ENCODE measurements at regions not wholly inside any gene's neighbourhood (a gene's known extent, or its start where the extent isn't known, plus 50 kb on each side); places are given as distances from the start of the nearest gene placed in this dataset.

- Mint-ChIP-seq H3K4me1 (no peaks in the 10 kb centered on the region), H3K36me3 (ENCODE audit: low read depth) (no peaks in the 10 kb centered on the region), H3K9me3 (no peaks in the 10 kb centered on the region), H3K27me3 (ENCODE audit: insufficient read depth) (no peaks in the 10 kb centered on the region), H3K4me3 (no peak overlapping the region), H3K27ac (no peak overlapping the region)
- no peak for TF ChIP-seq CTCF (conservative IDR thresholded peaks at IDR 0.05)
- H3K9me3 ChIP-seq (ENCODE audit: control insufficient read depth, low read length): no peaks in the 10 kb centered on the region
- H3K27me3 ChIP-seq (ENCODE audit: control insufficient read depth, insufficient read depth, low read length, poor library complexity, severe bottlenecking): no peaks in the 10 kb centered on the region
- no peak overlapping the region for H3K27ac ChIP-seq (ENCODE audit: low read depth, low read length)
- H3K4me3 ChIP-seq (ENCODE audit: low read length): no peak overlapping the region
- H3K36me3 ChIP-seq (ENCODE audit: control insufficient read depth, insufficient read depth, low read length): no peaks in the 10 kb centered on the region
- no peak overlapping the region for H3K9ac ChIP-seq (ENCODE audit: extremely low read depth, low read length, poor library complexity, severe bottlenecking)
- H3K4me1 ChIP-seq (ENCODE audit: control insufficient read depth, insufficient read depth, low read length): no peaks in the 10 kb centered on the region
- no peak for DNase-seq
- 87 to 88% methylated on average over 3 to 6 of the region's 6 CpGs for WGBS, 2 experiments (ENCODE audit: insufficient coverage in 1 of 2, insufficient read length in 1 of 2)
These were observed 350.1 kb upstream of the SMIM21 start for GRCh38 chr18:75777630-75778029.

GRCh38 chr18:75775121-75775520 lies 347.6 kb upstream of the SMIM21 start:
- H3K27me3 Mint-ChIP-seq (ENCODE audit: insufficient read depth): no peaks in the 10 kb centered on the region
- TF ChIP-seq CTCF (conservative IDR thresholded peaks at IDR 0.05): no peak
- no peak overlapping the region for H3K4me3 ChIP-seq (ENCODE audit: low read length)
- no peaks in the 10 kb centered on the region for H3K27me3 ChIP-seq (ENCODE audit: control insufficient read depth, insufficient read depth, low read length, poor library complexity, severe bottlenecking)
- H3K27ac ChIP-seq (ENCODE audit: low read depth, low read length): no peak overlapping the region
- H3K4me3 Mint-ChIP-seq: no peak overlapping the region
- H3K36me3 Mint-ChIP-seq (ENCODE audit: low read depth): no peaks in the 10 kb centered on the region
- 0 to 33% methylated on average over 1 to 2 of the region's 2 CpGs for WGBS, 2 experiments (ENCODE audit: insufficient coverage in 1 of 2, insufficient read length in 1 of 2)
- no peaks in the 10 kb centered on the region for H3K4me1 ChIP-seq (ENCODE audit: control insufficient read depth, insufficient read depth, low read length)
- no peaks in the 10 kb centered on the region for H3K9me3 Mint-ChIP-seq
- no peaks in the 10 kb centered on the region for H3K36me3 ChIP-seq (ENCODE audit: control insufficient read depth, insufficient read depth, low read length)
- DNase-seq: no peak
- no peaks in the 10 kb centered on the region for H3K4me1 Mint-ChIP-seq
- H3K9me3 ChIP-seq (ENCODE audit: control insufficient read depth, low read length): no peaks in the 10 kb centered on the region
- no peak overlapping the region for H3K27ac Mint-ChIP-seq
- H3K9ac ChIP-seq (ENCODE audit: extremely low read depth, low read length, poor library complexity, severe bottlenecking): no peak overlapping the region

GRCh38 chr18:75773618-75774017 lies 346.1 kb upstream of the SMIM21 start:
- Mint-ChIP-seq H3K9me3 (no peaks in the 10 kb centered on the region), H3K27me3 (ENCODE audit: insufficient read depth) (no peaks in the 10 kb centered on the region), H3K27ac (no peak overlapping the region), H3K4me1 (no peaks in the 10 kb centered on the region), H3K36me3 (ENCODE audit: low read depth) (no peaks in the 10 kb centered on the region), H3K4me3 (no peak overlapping the region)
- Histone ChIP-seq H3K9me3 (ENCODE audit: control insufficient read depth, low read length) (no peaks in the 10 kb centered on the region), H3K4me3 (ENCODE audit: low read length) (no peak overlapping the region), H3K9ac (ENCODE audit: extremely low read depth, low read length, poor library complexity, severe bottlenecking) (no peak overlapping the region), H3K27me3 (ENCODE audit: control insufficient read depth, insufficient read depth, low read length, poor library complexity, severe bottlenecking) (no peaks in the 10 kb centered on the region), H3K27ac (ENCODE audit: low read depth, low read length) (no peak overlapping the region), H3K36me3 (ENCODE audit: control insufficient read depth, insufficient read depth, low read length) (no peaks in the 10 kb centered on the region), H3K4me1 (ENCODE audit: control insufficient read depth, insufficient read depth, low read length) (no peaks in the 10 kb centered on the region)
- 93 to 96% methylated on average over 3 of the region's 3 CpGs for WGBS, 2 experiments (ENCODE audit: insufficient coverage in 1 of 2, insufficient read length in 1 of 2)
- DNase-seq: no peak
- TF ChIP-seq CTCF (conservative IDR thresholded peaks at IDR 0.05): no peak

Data from endodermal cell (in vitro differentiated cells).